Activated CD8-positive, alpha-beta T cell treated with anti-CD3 and anti-CD28 coated beads for 36 hours (primary cell): ENCODE measurements at regions not wholly inside any gene's neighbourhood (a gene's known extent, or its start where the extent isn't known, plus 50 kb on each side); places are given as distances from the start of the nearest gene placed in this dataset.

Source experiments
- ATAC-seq: fragments of 200-7000 bp; cut with Tn5 transposase; one replicate; pipeline ENCODE4 v1.10.0; 2021; ENCODE audit warnings: mild to moderate bottlenecking, moderate library complexity
- CTCF ChIA-PET: fragments of 350-600 bp; sonication (Branson Sonifier 250); formaldehyde crosslinking; loops from one replicate; lab custom pipeline; 2021; ENCODE audit warnings: antibody characterized with exemption; lab: Charles Lee
- POLR2A ChIA-PET: fragments of 350-600 bp; sonication (Branson Sonifier 250); formaldehyde crosslinking; loops from one replicate; lab custom pipeline; 2021; ENCODE audit warnings: antibody characterized with exemption; lab: Charles Lee
- DNase-seq: peaks from one replicate; pipeline ENCODE4 v3.0.0-alpha.2; 2020
- H3K27ac Mint-ChIP-seq: one replicate; pipeline ENCODE4 v1.8.0; 2021; ENCODE audit warnings: mild to moderate bottlenecking, mixed read lengths
- H3K27me3 Mint-ChIP-seq: one replicate; pipeline ENCODE4 v1.8.0; 2021; ENCODE audit warnings: mixed read lengths
- H3K36me3 Mint-ChIP-seq: one replicate; pipeline ENCODE4 v1.8.0; 2021; ENCODE audit warnings: low read depth, mixed read lengths
- H3K4me1 Mint-ChIP-seq: one replicate; pipeline ENCODE4 v1.8.0; 2021; ENCODE audit warnings: low read depth, mixed read lengths
- H3K4me3 Mint-ChIP-seq: one replicate; pipeline ENCODE4 v1.8.0; 2021; ENCODE audit warnings: mild to moderate bottlenecking, moderate library complexity, mixed read lengths
- H3K9me3 Mint-ChIP-seq: one replicate; pipeline ENCODE4 v1.8.0; 2021; ENCODE audit warnings: mixed read lengths
- intact Hi-C: fragments of 100-400 bp; cut with micrococcal nuclease; formaldehyde crosslinking; loops from one replicate; pipeline ENCODE4 v1.10.0; 2022
- TF ChIP-seq, protein P1 (sequence below): fragments of 200-600 bp; IDR thresholded peaks from one replicate; pipeline ENCODE4 v1.8.0; 2022; ENCODE audit warnings: antibody characterized with exemption, mild to moderate bottlenecking

DNA sequence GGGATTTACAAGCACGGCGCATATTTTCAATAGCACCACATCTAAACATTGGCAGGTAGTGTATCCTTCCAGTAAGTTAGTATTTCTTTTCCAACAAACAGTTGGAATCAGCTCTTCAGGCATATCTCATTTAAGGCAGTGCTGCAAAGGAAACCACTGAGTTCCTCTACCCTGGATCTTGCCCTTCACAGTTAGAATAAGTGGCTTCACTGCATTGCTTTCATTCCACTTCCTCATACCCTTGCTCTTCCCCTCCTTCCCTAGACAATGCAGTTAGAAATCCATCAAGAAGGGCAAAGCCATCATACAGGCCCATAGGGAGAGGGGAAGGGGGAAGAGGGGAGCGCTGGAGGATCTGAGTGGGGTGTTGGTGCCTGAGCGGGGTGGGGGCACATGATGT, 173.7 kb downstream of the FBXO15 start:
- Mint-ChIP-seq H3K9me3 (no peaks in the 10 kb centered on the region), H3K4me3 (no peak overlapping the region), H3K27me3 (peaks cover 6% of the 10 kb centered on the region), H3K36me3 (no peaks in the 10 kb centered on the region), H3K27ac (no peak overlapping the region), H3K4me1 (peaks cover 7% of the 10 kb centered on the region)
- ATAC-seq (no peak), DNase-seq (no peak)
- POLR2A ChIA-PET: no interaction called here
- CTCF ChIA-PET: no interaction called here
- TF ChIP-seq, protein P1, sequence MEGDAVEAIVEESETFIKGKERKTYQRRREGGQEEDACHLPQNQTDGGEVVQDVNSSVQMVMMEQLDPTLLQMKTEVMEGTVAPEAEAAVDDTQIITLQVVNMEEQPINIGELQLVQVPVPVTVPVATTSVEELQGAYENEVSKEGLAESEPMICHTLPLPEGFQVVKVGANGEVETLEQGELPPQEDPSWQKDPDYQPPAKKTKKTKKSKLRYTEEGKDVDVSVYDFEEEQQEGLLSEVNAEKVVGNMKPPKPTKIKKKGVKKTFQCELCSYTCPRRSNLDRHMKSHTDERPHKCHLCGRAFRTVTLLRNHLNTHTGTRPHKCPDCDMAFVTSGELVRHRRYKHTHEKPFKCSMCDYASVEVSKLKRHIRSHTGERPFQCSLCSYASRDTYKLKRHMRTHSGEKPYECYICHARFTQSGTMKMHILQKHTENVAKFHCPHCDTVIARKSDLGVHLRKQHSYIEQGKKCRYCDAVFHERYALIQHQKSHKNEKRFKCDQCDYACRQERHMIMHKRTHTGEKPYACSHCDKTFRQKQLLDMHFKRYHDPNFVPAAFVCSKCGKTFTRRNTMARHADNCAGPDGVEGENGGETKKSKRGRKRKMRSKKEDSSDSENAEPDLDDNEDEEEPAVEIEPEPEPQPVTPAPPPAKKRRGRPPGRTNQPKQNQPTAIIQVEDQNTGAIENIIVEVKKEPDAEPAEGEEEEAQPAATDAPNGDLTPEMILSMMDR: no peak
- intact Hi-C loops: no loop called here

DNA sequence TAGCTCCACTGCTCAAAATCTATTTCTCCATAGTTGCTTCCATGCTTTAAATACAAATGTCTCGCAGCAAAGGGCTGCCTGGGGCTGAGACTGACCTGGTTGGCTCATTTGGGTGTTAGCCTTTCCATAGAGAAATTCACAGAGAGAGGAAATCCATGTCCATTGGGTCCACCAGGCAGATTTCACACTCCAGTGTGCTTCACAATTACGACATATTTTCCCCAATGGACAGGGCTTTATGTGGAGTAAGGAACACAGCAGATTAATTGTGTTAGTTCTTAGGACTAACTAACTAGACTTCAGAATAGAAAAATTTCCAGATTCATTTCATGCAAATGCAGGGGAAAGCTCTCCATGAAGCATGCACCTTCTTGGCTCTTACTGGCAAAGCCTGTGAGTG, 180.7 kb downstream of the FBXO15 start:
- ChIA-PET CTCF (no interaction called here), POLR2A (no interaction called here)
- Mint-ChIP-seq H3K36me3 (no peaks in the 10 kb centered on the region), H3K4me1 (no peaks in the 10 kb centered on the region), H3K27me3 (peaks cover 2% of the 10 kb centered on the region), H3K4me3 (no peak overlapping the region), H3K9me3 (no peaks in the 10 kb centered on the region), H3K27ac (no peak overlapping the region)
- intact Hi-C loops: no loop called here
- no peak for DNase-seq
- no peak for ATAC-seq
- TF ChIP-seq, protein P1: no peak

DNA sequence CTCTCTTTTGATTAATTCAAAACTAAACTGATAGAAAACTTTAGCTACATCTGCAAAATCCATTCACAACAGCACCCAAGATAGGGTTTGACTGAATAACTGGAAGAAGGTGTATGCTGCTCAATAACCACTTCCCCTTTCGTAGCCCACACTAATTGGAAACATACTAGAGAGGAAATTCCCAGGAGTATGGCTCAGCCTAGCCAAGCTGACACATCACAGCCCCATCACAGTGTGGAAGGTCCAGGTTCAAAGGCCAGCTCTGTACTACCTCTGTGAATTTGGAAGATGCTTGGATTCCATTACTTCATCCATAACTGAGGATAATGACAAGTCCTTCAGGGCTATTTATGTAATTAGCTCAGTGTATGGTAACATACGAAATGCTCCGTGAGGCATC, 185.4 kb downstream of the FBXO15 start:
- ChIA-PET CTCF (no interaction called here), POLR2A (no interaction called here)
- H3K4me1 Mint-ChIP-seq: no peaks in the 10 kb centered on the region
- intact Hi-C loops: no loop called here
- H3K27me3 Mint-ChIP-seq: peaks cover 3% of the 10 kb centered on the region
- no peaks in the 10 kb centered on the region for H3K36me3 Mint-ChIP-seq
- TF ChIP-seq, protein P1: no peak
- ATAC-seq (no peak), DNase-seq (no peak)
- H3K27ac Mint-ChIP-seq: no peak overlapping the region
- H3K9me3 Mint-ChIP-seq: no peaks in the 10 kb centered on the region
- no peak overlapping the region for H3K4me3 Mint-ChIP-seq

DNA sequence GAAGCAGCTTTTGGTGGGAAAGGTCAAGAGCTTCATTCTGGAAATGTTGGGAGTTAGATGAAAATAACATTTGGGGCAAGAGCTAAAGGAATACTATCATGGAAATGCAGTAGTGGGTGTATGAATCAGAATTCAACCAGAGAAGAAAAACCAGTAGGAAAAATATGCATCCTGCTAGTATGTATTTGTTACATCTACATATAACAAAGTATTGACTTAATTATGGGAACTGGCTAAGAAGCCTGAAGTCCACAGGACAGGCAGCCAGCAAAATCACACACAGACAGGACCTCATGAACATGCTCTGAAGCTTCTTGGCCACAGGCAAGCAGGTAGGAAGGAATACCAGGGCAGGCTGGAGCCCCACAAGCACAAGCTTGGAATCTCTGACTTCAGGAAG, 185.8 kb downstream of the FBXO15 start:
- Mint-ChIP-seq H3K36me3 (no peaks in the 10 kb centered on the region), H3K4me3 (no peak overlapping the region), H3K27ac (no peak overlapping the region), H3K27me3 (peaks cover 3% of the 10 kb centered on the region), H3K9me3 (no peaks in the 10 kb centered on the region), H3K4me1 (no peaks in the 10 kb centered on the region)
- DNase-seq: no peak
- POLR2A ChIA-PET: interaction anchor here (0.6 kb wide), 1 partner anchor 1931 kb away, joined by 5 read pairs; no protein-coding TSS in a partner anchor
- intact Hi-C loops: no loop called here
- CTCF ChIA-PET: no interaction called here
- no peak for ATAC-seq
- TF ChIP-seq, protein P1: no peak

DNA sequence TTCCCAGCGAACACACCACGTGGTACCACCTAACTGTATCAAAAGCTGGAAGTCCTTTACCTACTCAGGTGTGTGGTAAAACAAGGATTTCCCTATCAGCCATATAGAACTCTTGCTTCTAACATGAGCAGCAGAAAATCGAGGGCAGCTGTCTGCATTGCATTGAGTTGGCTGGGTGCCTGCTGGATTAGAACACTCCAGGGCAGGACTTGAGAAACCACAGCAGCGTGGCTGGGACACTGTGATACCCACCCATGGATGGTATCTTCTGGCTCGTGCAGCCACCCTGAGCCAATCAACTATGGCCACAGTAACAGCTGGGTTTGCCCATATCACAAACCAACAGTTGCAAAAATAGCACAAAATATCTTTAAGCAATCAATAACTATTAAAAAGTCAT, 188.3 kb downstream of the FBXO15 start:
- H3K27me3 Mint-ChIP-seq: peaks cover 9% of the 10 kb centered on the region
- DNase-seq (no peak), ATAC-seq (no peak)
- H3K4me3 Mint-ChIP-seq: no peak overlapping the region
- TF ChIP-seq, protein P1: no peak
- H3K9me3 Mint-ChIP-seq: no peaks in the 10 kb centered on the region
- no peak overlapping the region for H3K27ac Mint-ChIP-seq
- no peaks in the 10 kb centered on the region for H3K4me1 Mint-ChIP-seq
- H3K36me3 Mint-ChIP-seq: no peaks in the 10 kb centered on the region
- CTCF ChIA-PET: interaction anchor here (1.4 kb wide), 1 partner anchor 117 kb away, joined by 3 read pairs; no protein-coding TSS in a partner anchor
- POLR2A ChIA-PET: no interaction called here
- intact Hi-C loops: no loop called here
